Hypothalamus (tissue), 51 donors: ENCODE measurements at regions not wholly inside any gene's neighbourhood (a gene's known extent, or its start where the extent isn't known, plus 50 kb on each side); places are given as distances from the start of the nearest gene placed in this dataset.
"Not testable (repeated sequence)": the region's sequence is repeated elsewhere in the genome, so short reads cannot be mapped to it uniquely, and the experiment has no call there.

Experiments
- DNase-seq, 51 donors: peaks; one replicate each; lab custom pipeline; 2025; lab: John Stamatoyannopoulos, UW

DNA sequence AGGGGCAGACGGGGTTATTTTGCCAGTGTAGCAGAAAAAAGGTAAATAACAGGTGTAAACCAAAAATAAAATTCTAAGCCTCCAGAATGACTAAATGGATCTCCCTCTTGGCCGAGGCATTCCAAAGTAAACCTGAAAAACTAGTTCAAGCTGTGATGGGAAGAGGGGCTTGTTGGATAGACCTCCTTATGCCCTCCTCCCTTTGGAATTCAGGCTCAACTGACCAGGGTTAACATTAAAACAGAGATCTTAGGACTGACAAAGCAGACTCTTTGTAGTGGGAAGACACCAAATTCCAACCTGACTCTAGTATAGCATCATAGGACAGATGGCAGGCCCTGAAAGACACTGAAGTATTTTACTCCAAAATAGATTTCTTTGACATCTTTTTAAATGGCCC, 113.8 kb upstream of the ITGB1 start:
- no peak for DNase-seq

GRCh38 chr10:33070101-33070500, 112.1 kb upstream of the ITGB1 start:
- DNase-seq = no peak

GRCh38 chr10:33067917-33068316, 109.9 kb upstream of the ITGB1 start:
- no peak for DNase-seq

- no peak for DNase-seq
Observed at GRCh38 chr10:33067481-33067880, 109.5 kb upstream of the ITGB1 start.

DNA sequence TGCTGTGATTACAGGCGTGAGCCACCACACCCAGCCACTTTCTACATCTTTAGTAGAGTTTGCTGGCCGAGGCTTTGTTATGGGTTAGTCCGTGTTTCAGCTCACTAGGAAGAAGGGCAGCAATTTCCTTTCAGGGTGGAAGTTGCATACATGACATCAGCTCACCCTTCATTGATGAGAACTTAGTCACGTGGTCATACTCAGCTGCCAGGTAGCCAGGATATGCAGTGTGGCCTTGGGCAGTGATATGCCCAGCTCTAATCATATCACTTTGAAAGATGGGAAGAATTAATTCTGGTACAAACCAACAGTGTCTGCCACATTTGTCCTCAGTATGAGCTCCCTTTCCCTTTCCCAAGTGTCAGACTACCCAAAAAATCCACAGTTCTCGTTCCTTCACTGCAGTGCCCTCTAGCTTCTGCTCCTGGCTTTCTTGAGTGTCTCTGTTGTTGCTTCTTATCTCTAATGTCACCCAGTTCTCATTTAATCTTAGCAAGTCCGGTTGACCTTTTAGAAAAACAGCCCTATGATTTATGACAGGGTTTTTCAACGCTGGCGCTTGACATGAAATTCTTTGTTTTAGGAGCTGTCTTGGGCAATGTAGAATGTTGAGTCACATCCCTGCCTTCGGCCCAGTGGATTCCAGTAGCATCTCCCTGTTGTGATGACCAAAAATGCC, 108.7 kb upstream of the ITGB1 start:
- no peak for DNase-seq

- no peak for DNase-seq
Observed at GRCh38 chr10:33065111-33065510, 107.1 kb upstream of the ITGB1 start.

- DNase-seq = no peak
Observed at GRCh38 chr10:33064706-33065105, 106.7 kb upstream of the ITGB1 start.

GRCh38 chr10:33057620-33058019, 99.6 kb upstream of the ITGB1 start:
- DNase-seq = no peak

GRCh38 chr10:33056828-33057596, 99.0 kb upstream of the ITGB1 start:
- no peak for DNase-seq

GRCh38 chr10:33055625-33056024, 97.6 kb upstream of the ITGB1 start:
- DNase-seq = no peak

GRCh38 chr10:33052915-33053810, 95.1 kb upstream of the ITGB1 start:
- DNase-seq = no peak

DNA sequence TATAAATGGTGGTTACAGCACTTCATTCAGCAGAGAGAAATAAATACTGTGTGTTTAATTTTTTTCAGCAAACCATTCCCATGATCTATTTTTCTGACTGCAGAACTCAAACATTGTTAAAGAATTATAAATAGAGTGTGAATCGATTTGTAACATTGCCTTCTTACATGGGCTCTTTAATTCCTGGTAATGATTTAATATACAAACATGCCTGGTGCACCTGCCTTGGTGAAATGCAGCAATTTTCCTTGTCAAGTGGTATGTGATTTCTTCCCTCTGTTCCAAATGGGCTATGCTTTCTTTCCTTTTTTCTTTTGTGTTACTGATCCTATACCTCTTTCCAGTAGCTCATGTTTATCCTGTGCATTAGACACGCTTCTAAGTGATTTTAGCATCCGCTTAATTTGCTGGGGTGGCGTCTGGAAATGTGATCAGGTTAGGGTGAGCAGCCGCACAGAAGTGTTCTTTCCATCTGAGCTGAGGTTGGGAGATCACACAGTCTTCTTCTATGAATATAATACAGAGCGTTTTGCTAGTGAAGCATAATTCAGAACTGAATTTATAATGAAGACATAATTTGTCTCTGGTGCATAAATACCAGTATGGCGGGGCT, 94.3 kb upstream of the ITGB1 start:
- no peak for DNase-seq

DNA sequence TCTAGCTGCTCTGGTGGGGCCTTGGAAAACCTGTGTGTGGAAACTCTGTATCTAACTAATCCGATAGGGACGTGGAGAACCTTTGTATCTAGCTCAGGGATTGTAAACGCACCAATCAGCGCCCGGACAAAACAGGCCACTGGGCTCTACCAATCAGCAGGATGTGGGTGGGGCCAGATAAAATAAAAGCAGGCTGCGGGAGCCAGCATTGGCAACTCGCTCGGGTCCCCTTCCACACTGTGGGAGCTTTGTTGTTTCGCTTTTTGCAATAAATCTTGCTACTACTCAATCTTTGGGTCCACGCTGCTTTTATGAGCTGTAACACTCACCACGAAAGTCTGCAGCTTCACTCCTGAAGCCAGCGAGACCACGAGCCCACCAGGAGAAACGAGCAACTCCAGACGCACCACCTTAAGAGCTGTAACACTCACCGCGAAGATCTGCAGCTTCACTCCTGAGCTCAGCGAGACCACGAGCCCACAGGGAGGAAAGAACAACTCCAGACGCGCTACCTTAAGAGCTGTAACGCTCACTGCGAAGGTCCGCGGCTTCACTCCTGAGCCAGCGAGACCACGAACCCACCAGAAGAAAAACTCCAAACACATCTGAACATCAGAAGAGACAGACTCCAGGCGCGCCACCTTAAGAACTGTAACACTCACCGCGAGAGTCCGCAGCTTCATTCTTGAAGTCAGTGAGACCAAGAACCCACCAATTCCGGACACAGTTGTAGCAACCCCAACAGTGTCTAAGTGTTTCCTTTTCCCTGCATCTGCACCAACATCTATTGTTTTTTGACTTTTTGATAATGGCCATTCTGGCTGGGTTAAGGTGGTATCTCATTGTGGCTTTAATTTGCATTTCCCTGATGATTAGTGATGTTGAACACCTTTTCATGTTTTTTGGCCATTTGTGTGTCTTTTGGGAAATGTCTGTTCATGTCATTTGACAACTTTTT, 92.2 kb upstream of the ITGB1 start:
- not testable (repeated sequence) for DNase-seq

DNA sequence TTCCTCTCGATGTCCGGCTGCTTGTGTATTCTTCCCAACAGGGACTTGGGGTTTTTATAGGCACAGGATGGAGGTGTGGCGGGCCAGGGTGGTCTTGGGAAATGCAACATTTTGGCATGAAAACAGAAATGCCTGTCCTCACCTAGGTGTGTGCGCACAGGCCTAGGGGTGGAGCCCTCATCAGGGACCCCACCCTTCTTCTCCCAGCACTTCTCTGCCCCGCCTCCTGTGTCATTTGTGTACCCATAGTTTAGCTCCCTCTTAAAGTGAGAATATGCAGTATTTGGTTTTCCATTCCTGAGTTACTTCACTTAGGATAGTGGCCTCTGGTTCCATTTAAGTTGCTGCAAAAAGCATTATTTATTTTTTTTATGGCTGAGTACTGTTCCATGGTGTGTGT, 90.2 kb upstream of the ITGB1 start:
- DNase-seq = no peak

- no peak for DNase-seq
Observed at GRCh38 chr10:33047655-33048054, 89.6 kb upstream of the ITGB1 start.

DNA sequence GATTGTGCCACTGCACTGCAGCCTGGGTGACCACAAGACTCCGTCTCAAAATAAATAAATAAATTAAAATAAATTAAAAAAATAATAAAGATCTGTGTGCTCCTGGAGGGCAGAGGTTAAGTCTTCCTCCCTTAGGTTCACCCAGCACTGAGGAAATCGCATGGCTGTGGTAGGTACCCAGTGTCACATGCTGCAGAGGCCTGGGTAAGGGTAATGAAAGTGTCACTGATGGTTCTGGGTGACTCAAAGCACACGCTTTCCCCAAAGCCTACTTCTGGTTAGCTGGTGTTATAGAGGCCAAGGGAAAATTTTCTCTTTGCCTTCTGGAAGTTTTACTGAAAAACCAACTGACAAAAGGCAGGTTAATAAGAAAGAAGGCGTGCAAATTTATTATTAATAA, 88.8 kb upstream of the ITGB1 start:
- no peak for DNase-seq

DNA sequence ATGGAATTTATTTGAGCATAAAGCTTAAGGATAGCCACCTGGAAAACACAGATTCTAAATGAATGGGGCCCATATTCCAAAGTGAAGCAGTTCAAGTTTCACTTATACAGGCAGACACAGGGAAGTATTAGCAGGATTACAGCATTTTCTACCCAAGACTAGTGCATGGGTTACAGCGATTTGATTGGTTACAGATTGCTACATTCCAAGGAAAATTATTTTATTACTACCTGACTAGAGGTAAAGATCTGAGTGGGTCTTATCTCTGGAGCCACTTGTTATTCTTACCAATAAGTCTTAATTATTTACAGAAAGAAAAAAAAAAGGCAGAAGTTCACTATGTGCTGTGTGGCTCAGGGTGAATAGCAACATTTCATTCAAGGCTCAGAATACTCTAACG, 87.4 kb upstream of the ITGB1 start:
- DNase-seq = no peak

DNA sequence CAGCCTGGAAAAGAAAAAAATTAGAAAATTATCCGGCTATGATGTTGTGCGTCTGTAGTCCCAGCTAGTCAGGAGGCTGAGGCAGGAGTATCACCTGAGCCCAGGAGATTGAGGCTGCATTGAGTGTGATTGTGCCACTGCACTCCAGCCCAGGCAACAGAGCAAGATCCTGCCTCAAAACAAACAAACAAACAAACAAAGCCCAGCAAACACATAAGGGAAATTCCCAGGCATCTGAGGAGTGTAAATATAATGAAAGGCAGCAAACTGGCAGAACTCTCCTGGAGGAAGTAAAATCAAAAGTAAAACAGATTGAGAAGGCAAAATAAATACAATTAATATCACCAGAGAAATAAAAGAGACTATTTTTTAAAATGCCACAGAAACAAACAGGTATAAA, 84.5 kb upstream of the ITGB1 start:
- no peak for DNase-seq

GRCh38 chr10:33041783-33042437, 83.9 kb upstream of the ITGB1 start:
- no peak for DNase-seq
